HEK293T (cell line): ENCODE measurements at regions not wholly inside any gene's neighbourhood (a gene's known extent, or its start where the extent isn't known, plus 50 kb on each side); places are given as distances from the start of the nearest gene placed in this dataset.
"Not testable (repeated sequence)": the region's sequence is repeated elsewhere in the genome, so short reads cannot be mapped to it uniquely, and the experiment has no call there.

Source experiments
- CTCF ChIA-PET: fragments of 350-600 bp; formaldehyde crosslinking; extraction: SDS; loops from one replicate; lab custom pipeline; 2021; ENCODE audit warnings: antibody characterized with exemption, inconsistent platforms; lab: Yijun Ruan, JAX
- POLR2A ChIA-PET: fragments of 350-600 bp; formaldehyde crosslinking; extraction: SDS; loops from one replicate; lab custom pipeline; 2020; ENCODE audit warnings: antibody characterized with exemption, inconsistent platforms; lab: Yijun Ruan, JAX
- DNase-seq: peaks from one replicate; pipeline ENCODE4 v3.0.0; 2012; ENCODE audit warnings: mixed read lengths; ENCODE audit errors: extremely low spot score
- ARNT ChIP-seq: fragments of 450-650 bp; IDR thresholded peaks from 2 replicates; pipeline ENCODE4 v1.6.1; 2017; ENCODE audit warnings: mild to moderate bottlenecking
- BHLHE40 ChIP-seq: fragments of 450-650 bp; IDR thresholded peaks from 2 replicates; pipeline ENCODE4 v1.6.1; 2016; ENCODE audit warnings: mild to moderate bottlenecking, moderate library complexity, borderline replicate concordance
- CTBP1 ChIP-seq: fragments of 450-650 bp; IDR thresholded peaks from 2 replicates; pipeline ENCODE4 v1.6.1; 2016; ENCODE audit warnings: borderline replicate concordance
- ELF4 ChIP-seq: fragments of 450-650 bp; IDR thresholded peaks from 2 replicates; pipeline ENCODE4 v1.6.1; 2017; ENCODE audit warnings: antibody characterized with exemption
- FOXA1 ChIP-seq: fragments of 450-650 bp; IDR thresholded peaks from 2 replicates; pipeline ENCODE4 v1.6.1; 2016; ENCODE audit warnings: mild to moderate bottlenecking
- FOXK2 ChIP-seq: fragments of 450-650 bp; IDR thresholded peaks from 2 replicates; pipeline ENCODE4 v1.6.1; 2016; ENCODE audit warnings: mild to moderate bottlenecking
- FOXM1 ChIP-seq: fragments of 450-650 bp; IDR thresholded peaks from 2 replicates; pipeline ENCODE4 v1.6.1; 2017; ENCODE audit warnings: mild to moderate bottlenecking, borderline replicate concordance
- HDGF ChIP-seq: fragments of 450-650 bp; IDR thresholded peaks from 2 replicates; pipeline ENCODE4 v1.6.1; 2017; ENCODE audit warnings: antibody characterized with exemption, borderline replicate concordance
- L3MBTL2 ChIP-seq: fragments of 450-650 bp; conservative IDR thresholded peaks from 2 replicates; pipeline ENCODE4 v1.6.1; 2016; ENCODE audit warnings: mild to moderate bottlenecking
- LEF1 ChIP-seq: fragments of 450-650 bp; IDR thresholded peaks from 2 replicates; pipeline ENCODE4 v1.6.1; 2017; ENCODE audit warnings: mild to moderate bottlenecking, borderline replicate concordance
- NFRKB ChIP-seq: fragments of 450-650 bp; IDR thresholded peaks from 2 replicates; pipeline ENCODE4 v1.6.1; 2016; ENCODE audit warnings: mild to moderate bottlenecking, moderate library complexity
- PKNOX1 ChIP-seq: fragments of 450-650 bp; IDR thresholded peaks from 2 replicates; pipeline ENCODE4 v1.6.1; 2016
- SP1 ChIP-seq: fragments of 450-650 bp; IDR thresholded peaks from 2 replicates; pipeline ENCODE4 v1.6.1; 2017
- SUZ12 ChIP-seq: fragments of 450-650 bp; IDR thresholded peaks from 2 replicates; pipeline ENCODE4 v1.6.1; 2016; ENCODE audit warnings: mild to moderate bottlenecking
- TARDBP ChIP-seq: fragments of 450-650 bp; IDR thresholded peaks from 2 replicates; pipeline ENCODE4 v1.6.1; 2016
- ZNF384 ChIP-seq: fragments of 450-650 bp; IDR thresholded peaks from 2 replicates; pipeline ENCODE4 v1.6.1; 2016

- no peak for TF ChIP-seq FOXA1
- CTCF ChIA-PET: no interaction called here
- no peak for DNase-seq
Measured at GRCh38 chr2:160825433-160825832, 331.8 kb upstream of the RBMS1 start.

GRCh38 chr2:160826496-160826895 lies 332.9 kb upstream of the RBMS1 start:
- DNase-seq: no peak
- ChIA-PET CTCF (no interaction called here), POLR2A (no interaction called here)
- TF ChIP-seq PKNOX1 (no peak), FOXA1 (no peak)

More at GRCh38 chr2:160825433-160825832, 331.8 kb upstream of the RBMS1 start:
- POLR2A ChIA-PET: no interaction called here

- no peak for DNase-seq
- POLR2A ChIA-PET: no interaction called here
- TF ChIP-seq SUZ12 (no peak), ARNT (no peak), ZNF384 (no peak), NFRKB (no peak), FOXA1 (no peak), HDGF (no peak), BHLHE40 (no peak), L3MBTL2 (no peak), SP1 (no peak), PKNOX1 (no peak), FOXM1 (no peak)
- CTCF ChIA-PET: no interaction called here
Measured at GRCh38 chr2:160828076-160828475, 332.2 kb upstream of the TANK start.

- POLR2A ChIA-PET, CTCF ChIA-PET, DNase-seq: not testable (repeated sequence)
Measured at GRCh38 chr2:160832381-160832780, 327.8 kb upstream of the TANK start.

- POLR2A ChIA-PET: no interaction called here
- CTCF ChIA-PET: no interaction called here
- DNase-seq: no peak
- TF ChIP-seq L3MBTL2: no peak
- no peak for TF ChIP-seq ELF4
- no peak for TF ChIP-seq FOXK2
- TF ChIP-seq CTBP1: no peak
- TF ChIP-seq ZNF384: no peak
- TF ChIP-seq ARNT: no peak
- no peak for TF ChIP-seq LEF1
- no peak for TF ChIP-seq HDGF
- no peak for TF ChIP-seq PKNOX1
- TF ChIP-seq FOXA1: no peak
- TF ChIP-seq BHLHE40: no peak
- TF ChIP-seq SP1: no peak
Measured at GRCh38 chr2:160835166-160835565, 325.1 kb upstream of the TANK start.

- POLR2A ChIA-PET: no interaction called here
- TF ChIP-seq L3MBTL2 (no peak), FOXA1 (no peak), CTBP1 (no peak), FOXM1 (no peak), LEF1 (no peak), HDGF (no peak), BHLHE40 (no peak), ZNF384 (no peak), SUZ12 (no peak), ARNT (no peak), ELF4 (no peak), FOXK2 (no peak), SP1 (no peak), NFRKB (no peak), TARDBP (no peak), PKNOX1 (no peak)
- no peak for DNase-seq
- CTCF ChIA-PET: no interaction called here
Measured at GRCh38 chr2:160836755-160837154, 323.5 kb upstream of the TANK start.

- ChIA-PET POLR2A (no interaction called here), CTCF (no interaction called here)
- TF ChIP-seq BHLHE40 (no peak), FOXK2 (no peak), ZNF384 (no peak), FOXA1 (no peak), SP1 (no peak), SUZ12 (no peak), ELF4 (no peak), TARDBP (no peak), FOXM1 (no peak), NFRKB (no peak), L3MBTL2 (no peak), HDGF (no peak), PKNOX1 (no peak), LEF1 (no peak), ARNT (no peak), CTBP1 (no peak)
Measured at GRCh38 chr2:160837416-160837815, 322.8 kb upstream of the TANK start.

More at GRCh38 chr2:160837416-160837815, 322.8 kb upstream of the TANK start:
- no peak for DNase-seq
